ENCODE measurements at regions not wholly inside any gene's neighbourhood (a gene's known extent, or its start where the extent isn't known, plus 50 kb on each side); places are given as distances from the start of the nearest gene placed in this dataset.

GRCh38 chr12:24759155-24759554 is 189.7 kb downstream of the BCAT1 start:
- DNase-seq: no peak

- DNase-seq: no peak
Observed at GRCh38 chr12:24756479-24757024, 192.3 kb downstream of the BCAT1 start.

- DNase-seq: no peak
Observed at GRCh38 chr12:24754690-24755638, 193.9 kb downstream of the BCAT1 start.

- no peak for DNase-seq
Observed at GRCh38 chr12:24752763-24753462, 196.0 kb downstream of the BCAT1 start.

- DNase-seq: no peak
Observed at GRCh38 chr12:24751181-24751580, 197.7 kb downstream of the BCAT1 start.

- no peak for DNase-seq
Observed at GRCh38 chr12:24750263-24750662, 198.6 kb downstream of the BCAT1 start.

- DNase-seq: no peak
Observed at GRCh38 chr12:24749171-24749570, 199.7 kb downstream of the BCAT1 start.

- no peak for DNase-seq
Observed at GRCh38 chr12:24748326-24748725, 200.6 kb downstream of the BCAT1 start.

- DNase-seq: no peak
Observed at GRCh38 chr12:24746864-24747263, 202.0 kb downstream of the BCAT1 start.

- no peak for DNase-seq
Observed at GRCh38 chr12:24746006-24746671, 202.8 kb downstream of the BCAT1 start.

GRCh38 chr12:24743941-24744793 is 204.7 kb downstream of the BCAT1 start:
- DNase-seq: no peak

- no peak for DNase-seq
Observed at GRCh38 chr12:24742378-24742777, 206.5 kb downstream of the BCAT1 start.

GRCh38 chr12:24741216-24741615 is 207.7 kb downstream of the BCAT1 start:
- no peak for DNase-seq

- DNase-seq: no peak
Observed at GRCh38 chr12:24739106-24739779, 209.7 kb downstream of the BCAT1 start.

- DNase-seq: no peak
Observed at GRCh38 chr12:24738441-24738840, 210.5 kb downstream of the BCAT1 start.

GRCh38 chr12:24731596-24731995 is 217.3 kb downstream of the BCAT1 start:
- no peak for DNase-seq

- DNase-seq: no peak
Observed at GRCh38 chr12:24730489-24730896, 218.4 kb downstream of the BCAT1 start.

- DNase-seq: no peak
Observed at GRCh38 chr12:24728826-24729225, 220.1 kb downstream of the BCAT1 start.

GRCh38 chr12:24728366-24728765 is 220.5 kb downstream of the BCAT1 start:
- DNase-seq: no peak

- no peak for DNase-seq
Observed at GRCh38 chr12:24725616-24726015, 223.3 kb downstream of the BCAT1 start.

GRCh38 chr12:24724814-24725213 is 224.1 kb downstream of the BCAT1 start:
- DNase-seq: no peak
